ENCODE measurements at regions not wholly inside any gene's neighbourhood (a gene's known extent, or its start where the extent isn't known, plus 50 kb on each side); places are given as distances from the start of the nearest gene placed in this dataset.

DNA sequence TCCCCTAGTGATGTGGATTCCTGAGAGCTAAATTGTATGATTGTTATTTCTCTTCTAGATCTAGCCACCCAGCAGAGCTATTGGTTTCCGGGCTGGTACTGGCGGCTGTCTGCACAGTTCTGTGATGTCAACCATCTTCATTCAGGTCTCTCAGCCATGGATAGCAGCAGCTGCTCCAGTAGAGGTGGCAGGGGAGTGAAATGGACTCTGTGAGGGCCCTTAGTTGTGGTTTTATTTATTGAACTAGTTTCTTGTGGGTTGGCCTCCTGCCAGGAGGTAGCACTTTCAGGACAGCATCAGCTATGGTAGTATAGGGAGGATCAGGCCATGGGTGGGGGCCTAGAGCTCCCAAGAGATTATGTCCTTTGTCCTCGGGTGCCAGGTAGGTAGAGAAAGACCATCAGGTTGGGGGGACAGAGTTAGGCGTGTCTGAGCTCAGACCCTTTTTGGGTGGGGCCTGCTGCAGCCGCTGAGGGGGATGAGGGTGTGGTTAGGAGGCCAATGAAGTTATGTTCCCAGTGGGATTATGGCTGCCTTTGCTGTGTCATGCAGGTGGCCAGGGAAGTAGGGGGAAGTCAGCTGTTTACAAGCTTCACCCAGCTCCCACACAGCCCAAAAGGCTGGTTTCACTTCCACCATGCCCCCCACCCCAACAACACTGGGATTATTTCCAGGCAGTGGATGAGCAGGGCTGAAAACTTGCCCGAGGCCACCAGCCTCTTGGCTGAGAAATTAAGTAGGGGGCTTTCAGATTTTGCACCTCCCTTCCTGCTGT lies 55.1 kb upstream of the RGS4 start:
- Histone ChIP-seq H3K27me3 (ENCODE audit: low read depth) (no peaks in the 10 kb centered on the region), H3K9me3 (no peaks in the 10 kb centered on the region), H3K36me3 (no peaks in the 10 kb centered on the region), H3K4me1 (no peaks in the 10 kb centered on the region), H3K27ac (no peak overlapping the region), H3K4me3 (no peak overlapping the region)
- no peak for DNase-seq
- intact Hi-C loops (cut with DNase I): no loop called here
- TF ChIP-seq, protein P1, sequence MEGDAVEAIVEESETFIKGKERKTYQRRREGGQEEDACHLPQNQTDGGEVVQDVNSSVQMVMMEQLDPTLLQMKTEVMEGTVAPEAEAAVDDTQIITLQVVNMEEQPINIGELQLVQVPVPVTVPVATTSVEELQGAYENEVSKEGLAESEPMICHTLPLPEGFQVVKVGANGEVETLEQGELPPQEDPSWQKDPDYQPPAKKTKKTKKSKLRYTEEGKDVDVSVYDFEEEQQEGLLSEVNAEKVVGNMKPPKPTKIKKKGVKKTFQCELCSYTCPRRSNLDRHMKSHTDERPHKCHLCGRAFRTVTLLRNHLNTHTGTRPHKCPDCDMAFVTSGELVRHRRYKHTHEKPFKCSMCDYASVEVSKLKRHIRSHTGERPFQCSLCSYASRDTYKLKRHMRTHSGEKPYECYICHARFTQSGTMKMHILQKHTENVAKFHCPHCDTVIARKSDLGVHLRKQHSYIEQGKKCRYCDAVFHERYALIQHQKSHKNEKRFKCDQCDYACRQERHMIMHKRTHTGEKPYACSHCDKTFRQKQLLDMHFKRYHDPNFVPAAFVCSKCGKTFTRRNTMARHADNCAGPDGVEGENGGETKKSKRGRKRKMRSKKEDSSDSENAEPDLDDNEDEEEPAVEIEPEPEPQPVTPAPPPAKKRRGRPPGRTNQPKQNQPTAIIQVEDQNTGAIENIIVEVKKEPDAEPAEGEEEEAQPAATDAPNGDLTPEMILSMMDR (IDR thresholded peaks at IDR 0.05): no peak
- ATAC-seq: no peak

DNA sequence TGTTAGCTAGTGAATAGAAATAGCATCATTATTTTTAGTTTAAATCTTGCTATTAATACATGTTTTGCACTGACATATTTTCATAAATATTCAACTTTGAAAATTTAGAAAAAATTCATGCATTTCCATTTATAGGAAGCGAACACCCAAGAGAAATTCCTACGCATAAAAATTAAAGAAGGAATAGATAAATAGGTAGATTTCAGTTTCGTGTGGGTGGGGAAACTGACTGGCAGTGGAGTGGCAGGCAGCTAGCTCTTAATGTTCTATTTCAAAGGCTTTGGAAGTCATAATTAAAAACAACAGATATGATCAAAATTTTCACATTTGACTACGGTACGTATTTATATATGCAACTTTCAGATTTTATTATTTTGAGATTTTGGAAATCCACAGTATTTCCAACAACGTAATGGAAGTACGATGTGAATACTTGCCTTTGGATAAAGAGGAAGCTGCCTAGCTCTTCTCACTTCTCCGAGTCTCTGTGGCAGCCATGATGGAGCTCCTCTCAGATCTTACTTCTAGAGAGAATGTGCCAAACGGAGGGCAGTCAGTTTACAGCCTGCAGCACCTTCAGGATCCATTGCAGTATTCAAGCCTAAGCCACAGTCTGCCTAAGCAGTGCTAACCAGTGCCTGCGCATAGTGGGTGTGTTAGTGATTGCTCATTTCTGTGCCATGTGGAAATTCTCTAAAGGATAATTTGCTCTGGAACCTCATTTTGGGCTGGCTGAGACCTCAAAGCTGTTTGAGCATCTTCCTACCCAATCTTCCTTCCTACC lies 62.9 kb upstream of the RGS4 start:
- Histone ChIP-seq H3K4me1 (no peaks in the 10 kb centered on the region), H3K27ac (no peak overlapping the region), H3K4me3 (no peak overlapping the region), H3K36me3 (no peaks in the 10 kb centered on the region), H3K27me3 (ENCODE audit: low read depth) (no peaks in the 10 kb centered on the region), H3K9me3 (no peaks in the 10 kb centered on the region)
- DNase-seq: no peak
- TF ChIP-seq, protein P1 (IDR thresholded peaks at IDR 0.05): no peak
- intact Hi-C loops (cut with DNase I): no loop called here
- no peak for ATAC-seq

DNA sequence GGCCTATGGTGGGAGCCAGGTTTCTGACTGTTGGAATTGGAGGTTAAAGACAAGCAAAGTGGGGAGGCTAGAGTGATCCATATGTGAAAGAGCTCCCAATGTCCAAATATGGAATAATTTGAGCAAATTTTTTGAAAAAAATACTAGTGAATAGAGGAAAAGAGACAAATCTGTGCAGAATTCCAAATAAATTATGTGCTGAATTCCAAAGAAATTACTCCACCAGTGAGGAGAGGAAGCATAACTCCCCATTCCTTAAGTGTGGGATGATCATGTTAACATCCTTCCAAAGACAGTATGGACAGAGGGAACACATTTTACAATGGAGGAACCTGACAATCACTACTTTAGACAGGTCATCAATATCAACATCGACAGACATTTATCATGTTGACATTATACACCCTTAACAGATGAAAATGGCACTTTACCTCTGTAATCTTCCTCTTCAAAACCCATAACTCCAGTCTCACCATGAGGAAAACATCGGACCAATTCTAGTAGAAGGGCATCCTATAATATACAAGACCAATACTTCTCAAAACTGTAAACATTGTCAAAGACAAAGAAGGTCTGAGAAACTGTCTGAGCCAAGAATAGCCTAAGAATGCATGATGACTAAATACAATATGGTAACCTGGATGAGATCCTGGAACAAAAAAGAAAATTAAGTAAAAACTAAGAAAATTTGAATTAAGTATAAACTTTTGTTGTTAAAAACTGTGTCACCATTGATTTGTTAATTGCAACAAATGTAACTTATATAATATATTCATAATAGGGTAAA lies 71.5 kb upstream of the RGS4 start:
- Histone ChIP-seq H3K4me1 (no peaks in the 10 kb centered on the region), H3K36me3 (no peaks in the 10 kb centered on the region), H3K27ac (no peak overlapping the region), H3K4me3 (no peak overlapping the region), H3K9me3 (no peaks in the 10 kb centered on the region), H3K27me3 (ENCODE audit: low read depth) (no peaks in the 10 kb centered on the region)
- DNase-seq (no peak), ATAC-seq (no peak)
- intact Hi-C loops (cut with DNase I): no loop called here
- TF ChIP-seq, protein P1 (IDR thresholded peaks at IDR 0.05): no peak

DNA sequence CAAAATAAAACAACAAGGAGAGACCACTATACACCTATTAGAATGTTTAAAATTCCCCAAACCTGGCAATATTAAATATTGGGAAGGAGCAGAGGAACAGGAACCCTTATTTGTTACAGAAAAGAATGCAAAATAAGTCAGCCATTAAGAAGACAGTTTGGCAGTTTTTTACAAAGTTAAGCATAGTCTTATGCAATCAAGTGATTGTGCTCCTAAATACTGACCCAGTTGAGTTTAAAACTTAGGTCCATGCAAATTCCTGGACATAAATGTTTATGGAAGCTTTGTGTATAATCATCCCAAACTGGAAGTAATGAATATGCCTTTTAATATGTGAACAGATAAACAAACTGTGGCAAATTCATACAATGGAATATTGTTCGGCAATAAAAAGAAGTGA lies 72.9 kb upstream of the RGS4 start:
- Histone ChIP-seq H3K36me3 (no peaks in the 10 kb centered on the region), H3K4me3 (no peak overlapping the region), H3K27me3 (ENCODE audit: low read depth) (no peaks in the 10 kb centered on the region), H3K9me3 (no peaks in the 10 kb centered on the region), H3K27ac (no peak overlapping the region), H3K4me1 (no peaks in the 10 kb centered on the region)
- TF ChIP-seq, protein P1 (IDR thresholded peaks at IDR 0.05): no peak
- DNase-seq: no peak
- ATAC-seq: no peak
- intact Hi-C loops (cut with DNase I): no loop called here

DNA sequence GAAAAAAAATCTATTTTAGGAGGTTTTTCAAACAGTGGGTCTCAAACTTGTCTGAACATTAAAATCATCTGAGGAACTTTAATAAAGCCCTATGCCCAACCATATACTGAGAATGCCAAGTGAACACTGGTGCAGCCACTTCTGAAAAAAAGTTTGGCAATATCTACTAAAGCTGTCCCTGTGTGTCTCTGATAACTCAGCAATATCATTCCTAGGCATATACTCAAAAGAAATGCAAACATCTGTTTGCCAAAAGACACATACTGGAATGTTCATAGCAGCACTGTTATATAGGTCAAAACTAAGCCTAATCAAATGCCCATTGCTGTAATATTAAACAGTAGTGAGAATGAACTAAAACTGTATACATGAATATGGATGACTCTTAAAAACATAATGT lies 74.2 kb upstream of the RGS4 start:
- TF ChIP-seq, protein P1 (IDR thresholded peaks at IDR 0.05): no peak
- DNase-seq (no peak), ATAC-seq (no peak)
- Histone ChIP-seq H3K27ac (no peak overlapping the region), H3K27me3 (ENCODE audit: low read depth) (no peaks in the 10 kb centered on the region), H3K4me1 (no peaks in the 10 kb centered on the region), H3K9me3 (no peaks in the 10 kb centered on the region), H3K4me3 (no peak overlapping the region), H3K36me3 (no peaks in the 10 kb centered on the region)
- intact Hi-C loops (cut with DNase I): no loop called here
